H9 (cell line): ENCODE measurements at regions not wholly inside any gene's neighbourhood (a gene's known extent, or its start where the extent isn't known, plus 50 kb on each side); places are given as distances from the start of the nearest gene placed in this dataset.

Experiments used
- DNase-seq: peaks from one replicate; pipeline ENCODE4 v3.0.0-alpha.2; 2017
- H2AFZ ChIP-seq: one replicate; pipeline ENCODE4 v1.6.1; 2013; ENCODE audit warnings: mild to moderate bottlenecking, low read length, control low read depth, moderate library complexity
- H2AK5ac ChIP-seq: 2 replicates; pipeline ENCODE4 v1.6.1; 2013; ENCODE audit warnings: low read length, control low read depth, mixed read lengths; ENCODE audit not compliant: insufficient read length
- H2BK120ac ChIP-seq: one replicate; pipeline ENCODE4 v1.6.1; 2013; ENCODE audit warnings: low read depth, mild to moderate bottlenecking, low read length, control low read depth, inconsistent platforms; ENCODE audit not compliant: poor library complexity, severe bottlenecking
- H2BK12ac ChIP-seq: 2 replicates; pipeline ENCODE4 v1.6.1; 2013; ENCODE audit warnings: low read length, control low read depth, mixed read lengths, low read depth; ENCODE audit not compliant: insufficient read length
- H2BK15ac ChIP-seq: 2 replicates; pipeline ENCODE4 v1.6.1; 2013; ENCODE audit warnings: low read depth, low read length, control low read depth
- H2BK20ac ChIP-seq: one replicate; pipeline ENCODE4 v1.6.1; 2013; ENCODE audit warnings: low read depth, mild to moderate bottlenecking, low read length, control low read depth, inconsistent platforms; ENCODE audit not compliant: poor library complexity, severe bottlenecking
- H2BK5ac ChIP-seq: 2 replicates; pipeline ENCODE4 v1.6.1; 2013; ENCODE audit warnings: low read length, control low read depth, mixed read lengths; ENCODE audit not compliant: insufficient read length
- H3K14ac ChIP-seq: 2 replicates; pipeline ENCODE4 v1.6.1; 2013; ENCODE audit warnings: low read length, control low read depth; ENCODE audit not compliant: insufficient read depth
- H3K18ac ChIP-seq: 2 replicates; pipeline ENCODE4 v1.6.1; 2013; ENCODE audit warnings: low read depth, mild to moderate bottlenecking, mixed read lengths, low read length, control low read depth; ENCODE audit not compliant: insufficient read length
- H3K23ac ChIP-seq: 2 replicates; pipeline ENCODE4 v1.6.1; 2013; ENCODE audit warnings: low read length, control low read depth, mixed read lengths, low read depth; ENCODE audit not compliant: insufficient read length
- H3K23me2 ChIP-seq: 2 replicates; pipeline ENCODE4 v1.6.1; 2013; ENCODE audit warnings: low read depth, mild to moderate bottlenecking, mixed read lengths, low read length, control low read depth; ENCODE audit not compliant: insufficient read length, poor library complexity, severe bottlenecking
- H3K27ac ChIP-seq: 2 replicates; pipeline ENCODE4 v1.5.1; 2013; ENCODE audit warnings: low read length, control low read depth, mixed read lengths, low read depth; ENCODE audit not compliant: insufficient read length
- H3K27me3 ChIP-seq: 2 replicates; pipeline ENCODE4 v1.6.1; 2013; ENCODE audit warnings: low read length, control low read depth, inconsistent platforms; ENCODE audit not compliant: insufficient read depth
- H3K4ac ChIP-seq: 2 replicates; pipeline ENCODE4 v1.6.1; 2013; ENCODE audit warnings: low read depth, mild to moderate bottlenecking, control low read depth, inconsistent platforms, low read length, moderate library complexity
- H3K4me1 ChIP-seq: 2 replicates; pipeline ENCODE4 v1.6.1; 2013; ENCODE audit warnings: low read length, control low read depth, inconsistent platforms; ENCODE audit not compliant: insufficient read depth
- H3K4me2 ChIP-seq: 2 replicates; pipeline ENCODE4 v1.6.1; 2013; ENCODE audit warnings: low read length, control low read depth, mixed read lengths; ENCODE audit not compliant: insufficient read length, insufficient read depth
- H3K56ac ChIP-seq: 2 replicates; pipeline ENCODE4 v1.6.1; 2013; ENCODE audit warnings: low read depth, mild to moderate bottlenecking, mixed read lengths, low read length, control low read depth; ENCODE audit not compliant: insufficient read length
- H3K79me1 ChIP-seq: 2 replicates; pipeline ENCODE4 v1.6.1; 2013; ENCODE audit warnings: low read depth, mild to moderate bottlenecking, moderate library complexity, low read length, control low read depth, inconsistent platforms; ENCODE audit not compliant: insufficient read depth, poor library complexity, severe bottlenecking
- H3K79me2 ChIP-seq: 2 replicates; pipeline ENCODE4 v1.6.1; 2013; ENCODE audit warnings: low read length, control low read depth, inconsistent platforms; ENCODE audit not compliant: insufficient read depth
- H3K9ac ChIP-seq: 2 replicates; pipeline ENCODE4 v1.6.1; 2013; ENCODE audit warnings: low read length, control low read depth, mixed read lengths; ENCODE audit not compliant: insufficient read length; ENCODE audit errors: extremely low read depth
- H3K9me3 ChIP-seq: one replicate; pipeline ENCODE4 v1.6.1; 2013; ENCODE audit warnings: low read depth, low read length, inconsistent platforms; ENCODE audit not compliant: control insufficient read depth
- H3T11ph ChIP-seq: one replicate; pipeline ENCODE4 v1.6.1; 2013; ENCODE audit warnings: mild to moderate bottlenecking, low read length, control low read depth, inconsistent platforms
- H4K20me1 ChIP-seq: one replicate; pipeline ENCODE4 v1.6.1; 2013; ENCODE audit not compliant: control insufficient read depth, insufficient read length, insufficient read depth
- H4K5ac ChIP-seq: 2 replicates; pipeline ENCODE4 v1.6.1; 2013; ENCODE audit warnings: low read depth, mild to moderate bottlenecking, mixed read lengths, low read length, control low read depth; ENCODE audit not compliant: insufficient read length
- H4K8ac ChIP-seq: replicated peaks from 2 replicates; pipeline ENCODE4 v1.6.1; 2013; ENCODE audit warnings: low read length, control low read depth, mixed read lengths, low read depth; ENCODE audit not compliant: insufficient read length
- H4K91ac ChIP-seq: 2 replicates; pipeline ENCODE4 v1.6.1; 2013; ENCODE audit warnings: low read depth, mild to moderate bottlenecking, moderate library complexity, mixed read lengths, low read length, control low read depth; ENCODE audit not compliant: insufficient read length
- H3K27ac Mint-ChIP-seq, 3 experiments: 2 replicates in 2 of 3; 3 replicates in 1 of 3; pipeline ENCODE4 v1.8.0; 2020 to 2021; ENCODE audit warnings: mixed read lengths in 3 of 3, mild to moderate bottlenecking in 1 of 3, moderate library complexity in 1 of 3
- H3K27me3 Mint-ChIP-seq: 2 replicates; pipeline ENCODE4 v1.8.0; 2021; ENCODE audit warnings: low read depth, mild to moderate bottlenecking, moderate library complexity, mixed read lengths
- H3K36me3 Mint-ChIP-seq, 3 experiments: 2 replicates in 2 of 3; 3 replicates in 1 of 3; pipeline ENCODE4 v1.8.0; 2020 to 2021; ENCODE audit warnings: low read depth in 3 of 3, mixed read lengths in 3 of 3; ENCODE audit not compliant: insufficient read depth in 1 of 3
- H3K4me1 Mint-ChIP-seq, 2 experiments: 2 replicates each; pipeline ENCODE4 v1.8.0; 2020; ENCODE audit warnings: mixed read lengths in 2 of 2
- H3K4me3 Mint-ChIP-seq, 2 experiments: 2 replicates in 1 of 2; 3 replicates in 1 of 2; pipeline ENCODE4 v1.8.0; 2020 to 2021; ENCODE audit warnings: mild to moderate bottlenecking in 2 of 2, mixed read lengths in 2 of 2, moderate library complexity in 1 of 2
- H3K9me3 Mint-ChIP-seq, 2 experiments: 2 replicates in 1 of 2; 3 replicates in 1 of 2; pipeline ENCODE4 v1.8.0; 2020; ENCODE audit warnings: mild to moderate bottlenecking in 2 of 2, mixed read lengths in 2 of 2, moderate library complexity in 1 of 2
- WGBS: extraction: QIAGEN DNeasy Blood & Tissue Kit; methylation state at CpG from one replicate; pipeline ENCODE4 v1.1.7; 2013; ENCODE audit warnings: missing lambda C conversion rate, low lambda C conversion rate, mixed read lengths; ENCODE audit not compliant: insufficient read length; ENCODE audit errors: extremely low coverage; 5-methylcytosine and 5-hydroxymethylcytosine counted together
- TF ChIP-seq, protein P1 (sequence below): fragments of 200-600 bp; sonication (generic); conservative IDR thresholded peaks from 3 replicates; pipeline ENCODE4 v1.8.0; 2021; ENCODE audit warnings: antibody characterized with exemption, mild to moderate bottlenecking

DNA sequence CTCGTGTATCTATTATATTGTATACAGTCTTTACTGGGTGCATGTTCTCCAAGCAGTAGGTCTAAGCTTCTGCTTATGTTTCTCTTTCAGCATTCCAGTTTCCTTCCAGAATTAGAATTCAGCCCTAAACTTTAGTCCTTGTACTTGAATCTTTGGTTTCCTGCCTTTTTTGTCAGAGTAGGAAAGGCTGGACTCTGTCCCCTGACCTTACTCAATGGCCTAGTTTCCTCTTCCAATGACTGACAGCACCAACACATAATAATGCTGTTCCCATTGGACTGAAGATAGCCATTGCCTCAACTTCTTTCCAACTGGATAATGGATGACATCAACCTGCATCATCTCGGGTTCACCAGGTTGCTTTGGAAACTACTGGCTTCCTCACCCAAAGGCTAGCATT is 217.0 kb downstream of the FIGN start:
- WGBS = no CpG with 5 or more reads among the region's 2 CpGs

More for the DNA sequence above, 217.0 kb downstream of the FIGN start:
- Histone ChIP-seq H4K91ac (no peak overlapping the region), H3T11ph (no peak overlapping the region), H3K9me3 (no peaks in the 10 kb centered on the region), H3K14ac (no peak overlapping the region), H3K79me1 (no peaks in the 10 kb centered on the region), H3K56ac (no peak overlapping the region), H3K79me2 (no peaks in the 10 kb centered on the region), H2BK5ac (no peak overlapping the region), H2BK15ac (no peak overlapping the region), H3K27me3 (no peaks in the 10 kb centered on the region), H3K27ac (no peak overlapping the region), H4K8ac (no peak overlapping the region), H2AFZ (no peak overlapping the region), H3K23ac (no peak overlapping the region), H4K20me1 (no peaks in the 10 kb centered on the region), H4K5ac (no peak overlapping the region), H2BK20ac (no peak overlapping the region), H2BK120ac (no peak overlapping the region), H2BK12ac (no peak overlapping the region), H3K18ac (no peak overlapping the region), H2AK5ac (no peak overlapping the region), H3K4ac (no peak overlapping the region), H3K4me2 (no peak overlapping the region), H3K23me2 (no peaks in the 10 kb centered on the region), H3K4me1 (no peaks in the 10 kb centered on the region), H3K9ac (no peak overlapping the region)
- Mint-ChIP-seq H3K27ac (no peak overlapping the region), H3K4me3 (no peak overlapping the region), H3K36me3 (no peaks in the 10 kb centered on the region; a peak in 1 of 7 replicates), H3K4me1 (no peaks in the 10 kb centered on the region), H3K27me3 (no peaks in the 10 kb centered on the region), H3K9me3 (peaks cover 0 to 3% of the 10 kb centered on the region in 2 experiments; a peak in 1 of 5 replicates)
- TF ChIP-seq, protein P1, sequence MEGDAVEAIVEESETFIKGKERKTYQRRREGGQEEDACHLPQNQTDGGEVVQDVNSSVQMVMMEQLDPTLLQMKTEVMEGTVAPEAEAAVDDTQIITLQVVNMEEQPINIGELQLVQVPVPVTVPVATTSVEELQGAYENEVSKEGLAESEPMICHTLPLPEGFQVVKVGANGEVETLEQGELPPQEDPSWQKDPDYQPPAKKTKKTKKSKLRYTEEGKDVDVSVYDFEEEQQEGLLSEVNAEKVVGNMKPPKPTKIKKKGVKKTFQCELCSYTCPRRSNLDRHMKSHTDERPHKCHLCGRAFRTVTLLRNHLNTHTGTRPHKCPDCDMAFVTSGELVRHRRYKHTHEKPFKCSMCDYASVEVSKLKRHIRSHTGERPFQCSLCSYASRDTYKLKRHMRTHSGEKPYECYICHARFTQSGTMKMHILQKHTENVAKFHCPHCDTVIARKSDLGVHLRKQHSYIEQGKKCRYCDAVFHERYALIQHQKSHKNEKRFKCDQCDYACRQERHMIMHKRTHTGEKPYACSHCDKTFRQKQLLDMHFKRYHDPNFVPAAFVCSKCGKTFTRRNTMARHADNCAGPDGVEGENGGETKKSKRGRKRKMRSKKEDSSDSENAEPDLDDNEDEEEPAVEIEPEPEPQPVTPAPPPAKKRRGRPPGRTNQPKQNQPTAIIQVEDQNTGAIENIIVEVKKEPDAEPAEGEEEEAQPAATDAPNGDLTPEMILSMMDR = no peak
- DNase-seq = no peak
